ENCODE measurements at regions not wholly inside any gene's neighbourhood (a gene's known extent, or its start where the extent isn't known, plus 50 kb on each side); places are given as distances from the start of the nearest gene placed in this dataset.
"Not testable (repeated sequence)": the region's sequence is repeated elsewhere in the genome, so short reads cannot be mapped to it uniquely, and the experiment has no call there.

DNA sequence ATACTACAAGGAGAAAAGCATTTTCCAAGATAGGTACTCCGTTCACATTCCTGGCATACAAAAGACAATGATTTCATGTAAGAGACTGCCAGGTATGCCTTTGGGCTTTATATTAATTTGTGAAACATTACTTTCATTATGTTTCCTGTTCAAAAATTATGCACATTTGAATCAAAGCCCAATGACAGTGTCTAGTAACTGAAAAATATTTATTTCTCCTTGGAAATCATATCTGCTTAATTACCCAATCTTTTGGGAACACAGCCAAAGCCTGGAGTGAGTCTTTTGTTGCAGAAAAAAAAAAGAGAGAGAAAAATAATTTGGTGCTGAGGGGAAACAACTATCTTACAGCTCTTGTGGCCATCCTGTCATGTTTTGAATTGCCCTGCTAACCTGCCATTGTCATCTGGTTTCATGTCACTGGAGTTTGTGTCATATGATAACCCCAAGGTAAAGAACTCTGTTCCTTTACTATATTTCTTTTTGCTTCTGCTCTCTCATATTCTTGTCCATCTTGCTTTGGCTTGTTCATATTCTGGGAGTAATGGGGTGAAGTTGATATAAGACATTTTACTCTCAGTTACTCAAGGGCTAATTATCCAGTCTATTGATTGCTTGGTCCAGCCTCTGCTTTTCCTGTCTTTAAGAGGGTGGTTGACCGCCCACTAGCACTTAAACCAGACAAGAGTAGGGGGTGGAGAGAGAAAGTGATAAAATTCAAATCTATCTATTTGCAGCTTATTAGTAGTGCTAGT is 238.3 kb upstream of the NUDT12 start:
- no peak overlapping the region for H3K4me3 ChIP-seq (ENCODE audit: low read depth, low read length)

DNA sequence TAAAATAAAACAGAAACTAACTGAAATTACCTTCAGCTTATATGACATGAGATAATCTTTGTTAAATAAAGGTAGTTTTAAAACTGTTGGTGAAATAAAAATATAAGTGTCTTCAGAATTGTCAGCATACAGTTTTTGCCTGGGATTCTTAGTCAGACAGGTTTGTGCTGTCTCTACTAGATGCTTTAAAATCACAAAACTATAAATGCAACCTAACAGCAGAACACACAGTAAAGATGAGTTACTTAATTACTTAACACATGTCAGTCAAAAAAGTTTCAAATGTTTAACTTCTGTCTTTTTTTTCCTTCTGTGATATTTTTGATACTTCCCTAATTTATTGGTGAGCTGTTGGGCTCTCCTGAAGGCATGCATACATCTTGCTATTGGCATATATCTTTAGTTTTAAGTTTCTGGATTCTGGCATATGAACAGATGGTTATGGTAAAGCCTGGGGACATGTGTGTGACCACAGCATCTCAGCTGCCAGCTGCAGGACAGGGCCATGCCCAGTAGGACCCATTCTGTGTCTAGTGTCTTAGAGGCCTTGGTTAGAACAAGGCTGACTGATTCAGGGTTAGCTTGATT is 231.1 kb upstream of the NUDT12 start:
- H3K4me3 ChIP-seq (ENCODE audit: low read depth, low read length), result no peak overlapping the region

GRCh38 chr5:103785569-103785968 is 223.0 kb upstream of the NUDT12 start:
- H3K4me3 ChIP-seq (ENCODE audit: low read depth, low read length), result no peak overlapping the region

DNA sequence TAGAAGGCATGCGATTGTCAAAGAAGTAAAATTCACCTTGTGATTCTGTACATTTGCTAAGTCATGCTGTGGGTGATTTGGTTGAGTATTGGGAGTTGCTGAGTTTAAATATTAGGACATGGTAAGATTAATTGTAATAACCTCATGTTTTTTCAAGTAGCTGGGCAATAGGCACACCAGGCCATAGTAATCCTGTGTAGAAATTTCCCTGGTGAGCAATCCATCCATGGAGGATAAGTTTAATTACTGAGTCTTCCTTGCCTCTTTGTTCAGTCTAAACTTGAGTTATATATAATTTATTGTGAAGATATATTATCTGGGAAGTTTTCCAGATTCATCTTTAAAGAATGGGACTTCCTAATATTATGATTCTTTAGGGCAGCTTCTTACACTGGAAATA is 221.1 kb upstream of the NUDT12 start:
- H3K4me3 ChIP-seq (ENCODE audit: low read depth, low read length), result no peak overlapping the region

GRCh38 chr5:103780794-103781193 is 218.2 kb upstream of the NUDT12 start:
- H3K4me3 ChIP-seq (ENCODE audit: low read depth, low read length), result no peak overlapping the region

- no peak overlapping the region for H3K4me3 ChIP-seq (ENCODE audit: low read depth, low read length)
Measured at GRCh38 chr5:103774721-103775120, 212.1 kb upstream of the NUDT12 start.

- H3K4me3 ChIP-seq (ENCODE audit: low read depth, low read length), result no peak overlapping the region
Measured at GRCh38 chr5:103772248-103772647, 209.7 kb upstream of the NUDT12 start.

DNA sequence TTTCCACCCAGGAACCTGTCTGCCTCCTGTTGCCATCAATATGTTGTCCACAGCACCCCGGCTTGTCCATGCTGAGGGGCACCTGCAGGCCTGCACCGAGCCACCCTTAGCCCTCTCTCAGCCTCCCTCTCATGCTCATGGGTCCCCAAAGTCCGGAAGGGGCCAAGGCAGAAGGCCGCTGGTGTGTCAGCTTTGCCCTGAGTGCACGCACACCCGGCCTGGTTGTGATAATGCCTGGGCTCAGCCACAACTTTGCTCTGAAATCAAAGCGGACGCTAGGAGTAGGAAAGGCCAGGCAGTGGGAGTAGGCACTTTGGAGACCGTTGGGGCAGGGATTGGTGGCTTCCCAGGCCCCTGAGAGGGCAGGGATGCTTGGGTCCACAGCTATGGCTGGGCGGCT is 201.8 kb upstream of the NUDT12 start:
- no peak overlapping the region for H3K4me3 ChIP-seq (ENCODE audit: low read depth, low read length)

- H3K4me3 ChIP-seq (ENCODE audit: low read depth, low read length), result no peak overlapping the region
Measured at GRCh38 chr5:103758996-103759395, 196.4 kb upstream of the NUDT12 start.

- no peak overlapping the region for H3K4me3 ChIP-seq (ENCODE audit: low read depth, low read length)
Measured at GRCh38 chr5:103755974-103756373, 193.4 kb upstream of the NUDT12 start.

GRCh38 chr5:103745353-103746065 is 182.9 kb upstream of the NUDT12 start:
- H3K4me3 ChIP-seq (ENCODE audit: low read depth, low read length), result no peak overlapping the region

DNA sequence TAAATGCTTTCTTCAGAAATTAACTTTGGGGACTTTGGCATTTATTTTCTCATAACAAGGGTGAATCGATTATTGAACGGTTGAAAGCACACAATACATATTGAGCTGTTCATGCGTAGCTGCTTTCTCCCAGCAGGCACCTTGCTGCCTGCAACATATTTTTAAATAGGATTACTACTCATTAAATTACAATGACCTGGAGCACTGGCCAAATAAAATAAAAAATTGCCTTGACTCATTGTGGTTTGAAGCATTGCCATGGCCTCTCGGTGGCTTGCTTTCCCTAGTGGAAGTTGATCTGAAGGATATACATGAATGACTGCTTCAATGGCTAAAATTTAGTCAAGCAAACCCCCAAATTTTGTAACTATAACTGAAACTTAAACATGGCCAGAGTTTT is 181.6 kb upstream of the NUDT12 start:
- H3K4me3 ChIP-seq (ENCODE audit: low read depth, low read length), result no peak overlapping the region

GRCh38 chr5:103743421-103743820 is 180.8 kb upstream of the NUDT12 start:
- H3K4me3 ChIP-seq (ENCODE audit: low read depth, low read length), result no peak overlapping the region

GRCh38 chr5:103741984-103742383 is 179.4 kb upstream of the NUDT12 start:
- no peak overlapping the region for H3K4me3 ChIP-seq (ENCODE audit: low read depth, low read length)

- H3K4me3 ChIP-seq (ENCODE audit: low read depth, low read length), result not testable (repeated sequence)
Measured at GRCh38 chr5:103736343-103736742, 173.8 kb upstream of the NUDT12 start.

DNA sequence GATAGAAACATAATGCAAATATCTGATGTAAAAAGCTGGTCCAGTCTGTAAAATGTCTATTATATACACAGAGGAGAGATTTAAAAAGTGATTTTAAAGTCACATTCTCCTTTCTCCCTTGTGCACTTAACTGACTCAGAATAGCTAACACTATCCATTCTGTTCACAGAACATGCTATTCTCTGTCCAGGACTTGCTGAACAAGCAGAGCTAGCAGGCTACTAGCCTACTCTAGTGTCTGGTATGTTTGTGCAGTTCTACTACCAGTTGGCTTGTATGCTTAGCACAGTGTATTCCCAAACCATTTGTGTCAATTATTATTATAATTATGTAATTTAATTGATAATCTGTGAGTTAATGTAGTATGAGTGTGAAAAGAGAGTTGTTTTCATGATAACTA is 161.7 kb upstream of the NUDT12 start:
- H3K4me3 ChIP-seq (ENCODE audit: low read depth, low read length), result no peak overlapping the region

DNA sequence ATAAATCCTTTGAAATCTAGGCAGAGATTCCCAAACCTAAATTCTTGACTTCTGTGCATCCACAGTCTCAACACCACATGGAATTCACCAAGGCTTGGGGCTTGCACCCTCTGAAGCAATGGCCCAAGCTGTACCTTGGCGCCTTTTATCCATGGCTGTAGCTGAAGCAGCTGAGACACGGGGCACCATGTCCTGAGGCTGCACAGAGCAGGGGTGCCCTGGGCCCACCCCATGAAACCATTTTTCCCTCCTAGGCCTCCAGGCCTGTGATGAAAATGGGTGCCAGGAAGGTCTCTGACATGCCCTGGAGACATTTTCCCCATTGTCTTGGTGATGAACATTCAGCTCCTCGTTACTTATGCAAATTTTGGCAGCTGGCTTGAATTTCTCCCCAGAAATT is 158.6 kb upstream of the NUDT12 start:
- no peak overlapping the region for H3K4me3 ChIP-seq (ENCODE audit: low read depth, low read length)

DNA sequence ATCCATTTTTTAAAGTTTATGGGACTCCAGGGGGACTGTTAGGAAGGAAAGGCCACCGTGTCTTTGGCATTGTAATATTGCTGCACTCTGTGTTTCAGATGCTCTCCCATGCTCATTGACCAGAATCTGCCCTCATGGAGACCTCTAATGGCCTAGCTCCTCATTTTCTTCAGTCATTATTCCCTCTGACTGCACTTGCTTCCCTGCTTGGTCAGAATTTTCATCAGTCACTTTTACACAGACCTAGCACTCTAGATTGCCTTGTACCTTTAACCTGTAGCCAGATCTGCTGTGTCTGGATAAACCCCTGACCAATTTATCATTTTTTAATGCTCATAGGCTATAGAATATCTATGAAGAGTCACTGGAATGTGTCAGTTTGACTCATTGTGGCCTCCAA is 155.5 kb upstream of the NUDT12 start:
- H3K4me3 ChIP-seq (ENCODE audit: low read depth, low read length), result no peak overlapping the region

- H3K4me3 ChIP-seq (ENCODE audit: low read depth, low read length), result no peak overlapping the region
Measured at GRCh38 chr5:103708601-103709000, 146.0 kb upstream of the NUDT12 start.

DNA sequence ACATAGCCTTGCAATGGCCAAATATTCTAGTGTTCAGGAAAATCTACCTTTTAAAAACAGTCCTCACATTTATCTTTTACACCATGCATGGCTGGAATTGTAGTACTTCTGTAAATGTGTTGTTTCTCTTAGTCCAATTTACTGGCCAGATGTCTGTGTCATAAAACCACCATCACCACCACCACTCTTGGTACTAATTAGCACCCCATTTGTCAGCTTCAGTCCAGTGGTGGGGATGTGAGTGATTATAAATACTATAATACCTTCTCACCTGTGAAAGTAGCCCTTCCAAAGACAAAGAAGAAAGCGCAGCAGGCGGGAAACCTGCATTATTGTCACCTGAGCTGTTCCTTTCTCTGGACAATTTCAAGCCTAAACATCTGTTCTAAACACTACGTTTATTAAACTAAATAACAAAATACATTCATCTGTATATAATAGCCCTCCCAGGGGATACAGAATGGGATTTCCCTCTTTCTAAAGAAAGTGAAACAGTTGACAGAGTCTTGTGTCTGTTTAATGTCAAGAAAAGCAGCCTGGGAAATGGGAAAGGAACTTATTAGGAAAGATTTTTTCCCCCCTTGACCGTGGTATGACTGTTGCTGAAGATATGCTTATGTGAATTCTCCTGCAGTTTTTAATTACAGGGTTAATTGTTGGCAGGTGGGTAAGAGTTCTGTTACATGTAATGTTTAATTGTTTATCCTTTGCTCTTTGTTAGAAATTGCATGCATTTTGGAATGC is 144.5 kb upstream of the NUDT12 start:
- H3K4me3 ChIP-seq (ENCODE audit: low read depth, low read length), result no peak overlapping the region

- H3K4me3 ChIP-seq (ENCODE audit: low read depth, low read length), result no peak overlapping the region
Measured at GRCh38 chr5:103703617-103704016, 141.0 kb upstream of the NUDT12 start.

DNA sequence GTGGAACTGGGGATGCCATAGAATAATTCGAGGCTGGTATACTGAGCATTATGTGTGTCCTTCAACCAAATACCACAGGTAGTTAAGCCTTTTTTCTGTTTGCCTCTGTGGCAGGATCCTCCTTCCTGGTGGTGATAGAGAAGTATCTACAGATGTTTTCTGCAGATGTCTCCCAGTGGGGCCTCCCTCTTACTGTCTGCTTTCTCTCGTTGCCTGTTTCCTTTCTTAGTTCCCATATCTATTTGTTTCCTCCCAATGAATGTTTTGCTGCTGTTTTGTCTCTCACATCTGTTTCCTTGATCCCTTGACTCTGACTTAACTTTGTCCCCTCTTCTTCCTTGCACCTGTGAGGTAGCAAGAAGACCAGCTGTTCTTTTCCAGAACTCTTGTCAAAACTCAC is 130.9 kb upstream of the NUDT12 start:
- H3K4me3 ChIP-seq (ENCODE audit: low read depth, low read length), result no peak overlapping the region
